ENCODE measurements at regions not wholly inside any gene's neighbourhood (a gene's known extent, or its start where the extent isn't known, plus 50 kb on each side); places are given as distances from the start of the nearest gene placed in this dataset.
"Not testable (repeated sequence)": the region's sequence is repeated elsewhere in the genome, so short reads cannot be mapped to it uniquely, and the experiment has no call there.

- not testable (repeated sequence) for TF ChIP-seq REST (IDR thresholded peaks at IDR 0.05); SREBF2 (IDR thresholded peaks at IDR 0.05); POLR2AphosphoS2 (conservative IDR thresholded peaks at IDR 0.05; ENCODE audit: low read length); CTCF (IDR thresholded peaks at IDR 0.05); POLR2A (IDR thresholded peaks at IDR 0.05; ENCODE audit: low read length); KDM1A (IDR thresholded peaks at IDR 0.05; ENCODE audit: low read depth); ESRRA (IDR thresholded peaks at IDR 0.05; ENCODE audit: borderline replicate concordance, low read length); MAFK (IDR thresholded peaks at IDR 0.05; ENCODE audit: partially characterized antibody); EP300 (IDR thresholded peaks at IDR 0.05)
Measured at GRCh38 chr11:50183170-50183569, 150.5 kb downstream of the OR4C45 start.

All from A549 (cell line).